Activated T-cell treated with anti-CD3 and anti-CD28 coated beads for 24 hours (primary cell): ENCODE measurements at regions not wholly inside any gene's neighbourhood (a gene's known extent, or its start where the extent isn't known, plus 50 kb on each side); places are given as distances from the start of the nearest gene placed in this dataset.
"Not testable (repeated sequence)": the region's sequence is repeated elsewhere in the genome, so short reads cannot be mapped to it uniquely, and the experiment has no call there.

Experiments used
- DNase-seq: peaks from one replicate; pipeline ENCODE4 v3.0.0-alpha.2; 2020; ENCODE audit warnings: low read depth

DNA sequence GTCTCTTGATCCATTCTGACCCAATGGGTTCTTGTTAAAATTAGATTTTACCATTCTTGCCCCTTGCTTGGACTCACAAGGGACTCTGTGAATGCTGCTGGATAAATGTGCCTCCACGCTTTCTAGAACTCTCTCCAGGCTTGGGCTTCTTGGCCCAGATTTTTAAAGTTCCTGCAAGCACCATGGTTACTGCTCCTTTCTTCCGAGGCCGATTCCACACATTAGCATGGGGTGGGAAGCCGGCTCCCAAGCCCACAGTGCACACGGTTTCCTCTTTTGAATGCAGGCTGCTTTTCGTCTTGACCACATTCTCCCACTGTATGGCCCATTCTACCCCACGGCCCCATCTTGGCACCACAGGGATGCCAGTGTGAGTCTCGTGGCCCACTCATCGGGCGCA lies 174.3 kb upstream of the PITRM1 start:
- DNase-seq = no peak

GRCh38 chr10:3342771-3343170 lies 170.2 kb upstream of the PITRM1 start:
- no peak for DNase-seq

GRCh38 chr10:3340127-3340730 lies 167.6 kb upstream of the PITRM1 start:
- no peak for DNase-seq

DNA sequence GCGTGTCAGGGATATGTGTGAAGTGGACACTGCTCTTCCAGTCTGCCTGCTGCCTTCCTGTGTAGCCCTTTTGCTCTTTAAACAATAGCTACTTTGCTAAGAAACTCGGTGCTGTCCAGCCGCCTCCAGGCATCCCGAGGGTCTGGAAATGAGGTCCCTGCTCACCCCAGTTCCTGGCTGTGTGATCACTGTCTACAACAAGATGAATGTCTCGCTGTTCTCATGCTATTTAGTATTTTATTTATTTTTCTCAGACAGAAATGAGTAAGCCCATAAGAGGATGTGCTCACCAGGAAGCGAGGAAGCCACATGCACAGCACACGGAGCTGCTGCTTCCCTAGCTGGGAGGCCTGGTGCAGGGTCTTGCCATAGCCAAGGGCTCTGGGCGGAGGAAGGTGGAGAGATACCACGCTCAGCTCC lies 167.0 kb upstream of the PITRM1 start:
- no peak for DNase-seq

GRCh38 chr10:3339121-3339520 lies 166.5 kb upstream of the PITRM1 start:
- DNase-seq = no peak

GRCh38 chr10:3337741-3338140 lies 165.2 kb upstream of the PITRM1 start:
- DNase-seq = no peak

DNA sequence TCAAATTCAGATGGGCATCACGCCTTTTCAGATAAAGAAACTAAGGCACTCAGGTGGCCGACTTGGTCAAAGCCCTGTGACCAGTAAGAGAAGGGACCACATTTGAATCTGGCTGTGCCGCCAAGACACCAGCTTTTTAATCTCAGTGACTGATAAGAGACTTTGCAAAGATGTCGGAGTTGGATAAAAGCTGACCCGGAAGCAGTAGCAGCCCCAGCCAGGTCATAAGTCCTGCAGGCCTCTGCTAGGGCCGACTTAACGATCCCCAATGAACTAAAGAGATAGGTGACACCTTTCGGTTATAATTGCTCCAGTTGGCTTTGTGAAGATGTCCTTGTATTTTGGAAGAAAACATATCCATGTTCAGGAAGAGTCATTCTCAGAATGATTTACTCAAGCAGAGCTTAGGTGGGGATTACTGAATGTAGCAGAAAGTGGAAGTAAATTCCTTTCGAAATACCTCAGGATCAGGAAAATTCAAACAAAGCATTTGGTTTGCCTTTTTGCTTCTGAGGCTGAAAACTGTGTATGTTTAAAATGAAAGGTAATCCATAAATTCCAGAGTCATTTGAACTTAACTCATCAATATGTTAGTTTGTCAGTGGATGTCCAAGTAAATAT lies 164.2 kb upstream of the PITRM1 start:
- no peak for DNase-seq

- DNase-seq = no peak
Measured at GRCh38 chr10:3333426-3333825, 160.8 kb upstream of the PITRM1 start.

GRCh38 chr10:3331690-3332230 lies 159.2 kb upstream of the PITRM1 start:
- DNase-seq = no peak

- no peak for DNase-seq
Measured at GRCh38 chr10:3331187-3331586, 158.6 kb upstream of the PITRM1 start.

GRCh38 chr10:3330663-3331062 lies 158.1 kb upstream of the PITRM1 start:
- DNase-seq = no peak

DNA sequence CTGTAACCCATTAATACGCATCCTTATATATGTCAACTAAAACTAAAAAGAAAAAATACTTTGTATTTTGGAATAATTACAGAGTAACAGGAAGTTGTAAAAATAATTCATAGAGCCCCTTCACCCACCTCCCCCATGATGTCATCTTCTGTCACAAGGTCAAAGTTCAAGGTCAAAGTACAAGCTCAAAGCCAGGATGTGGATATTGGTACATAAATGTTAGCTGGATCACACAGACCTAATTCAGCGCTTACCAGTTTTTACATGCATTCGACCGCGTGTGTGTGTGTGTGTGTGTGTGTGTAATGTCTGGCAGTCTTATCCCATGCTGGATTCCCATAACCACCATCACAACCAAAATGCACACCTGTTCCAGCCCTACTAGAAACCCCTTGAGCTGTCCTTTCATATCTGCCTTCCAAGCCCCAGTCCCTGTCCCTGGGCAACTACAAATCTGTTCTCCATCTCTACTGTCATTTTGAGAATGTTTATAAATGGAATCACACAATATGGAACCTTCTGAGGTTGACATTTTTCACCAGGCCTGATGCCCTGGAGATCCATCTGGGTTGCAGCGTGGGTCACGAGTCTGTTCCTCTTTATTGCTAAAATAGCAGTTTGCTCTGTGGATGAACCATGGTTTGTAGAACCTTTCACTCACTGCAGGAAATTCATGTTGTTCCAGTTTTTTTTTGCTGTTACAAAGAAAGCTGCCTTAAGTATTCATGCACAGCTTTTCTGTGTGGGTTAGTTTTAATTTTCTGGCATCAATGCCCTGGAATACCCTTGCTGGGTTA lies 153.6 kb upstream of the PITRM1 start:
- no peak for DNase-seq

DNA sequence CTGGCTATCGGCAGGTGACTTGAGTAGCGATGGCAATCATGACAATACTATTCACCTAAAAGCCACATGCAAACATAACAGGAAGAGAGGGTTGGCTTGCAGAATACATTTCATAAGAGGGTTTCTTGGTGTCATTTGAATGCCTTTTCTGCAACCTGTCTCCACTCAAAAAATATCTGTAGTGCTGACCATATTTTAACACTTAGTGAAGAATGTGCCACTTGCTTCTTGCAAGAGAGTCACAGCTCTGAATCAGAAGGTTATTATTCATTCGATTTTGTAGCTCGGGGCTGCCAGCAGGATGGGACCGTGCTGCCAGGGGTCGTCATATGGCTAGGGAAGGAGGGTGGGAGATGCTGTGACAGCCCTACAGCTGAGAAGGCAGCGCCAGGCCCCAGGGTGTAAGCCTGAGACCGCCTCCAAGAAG lies 152.0 kb upstream of the PITRM1 start:
- no peak for DNase-seq

DNA sequence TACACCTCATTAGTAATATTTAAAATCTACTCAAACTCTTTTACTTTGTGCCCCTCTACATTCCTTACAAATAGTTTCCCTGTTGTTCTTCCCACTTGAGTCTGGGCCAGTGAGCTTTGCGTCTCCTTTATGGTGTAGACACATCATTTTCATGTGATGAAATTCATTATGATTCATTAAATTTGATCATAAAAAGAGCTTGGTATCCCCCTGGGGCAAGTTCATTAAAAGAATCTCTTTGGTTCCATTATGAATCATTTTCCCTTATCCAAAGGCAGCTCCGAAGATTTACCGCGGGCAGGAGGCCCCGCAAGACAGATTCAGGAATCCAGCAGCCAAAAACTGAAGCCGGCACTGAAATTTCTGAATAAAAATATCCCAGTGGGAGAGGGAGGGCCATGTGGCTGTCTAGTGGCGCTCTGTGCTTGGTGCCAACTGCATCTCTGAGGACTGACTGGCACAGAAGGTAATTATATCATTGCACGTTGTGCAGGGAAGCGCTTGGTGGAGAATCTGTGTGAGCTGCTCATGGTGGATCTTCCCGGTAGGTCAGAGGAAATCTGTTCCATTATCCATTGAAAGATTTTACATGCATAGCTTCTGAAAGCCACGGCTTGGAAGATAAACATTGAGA lies 151.4 kb upstream of the PITRM1 start:
- DNase-seq = no peak

DNA sequence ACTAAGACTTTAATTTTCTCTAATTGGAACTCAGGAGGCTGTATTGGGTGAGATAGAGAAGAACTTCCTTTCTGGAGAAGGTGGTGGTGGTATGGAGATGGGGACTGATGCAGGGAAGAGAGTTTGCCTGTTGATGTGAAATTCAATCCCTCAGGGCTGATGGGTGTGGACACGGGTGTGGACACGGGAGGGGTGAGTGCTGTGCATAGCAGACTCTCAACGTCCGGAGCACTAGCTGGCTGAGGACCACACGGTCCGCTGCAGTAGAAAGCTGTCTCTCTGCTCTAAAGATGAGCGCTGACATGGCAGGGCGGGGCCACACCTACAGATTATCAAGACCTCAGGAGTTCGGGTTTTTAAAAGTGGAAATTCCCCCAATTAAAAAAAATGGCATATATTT lies 148.5 kb upstream of the PITRM1 start:
- DNase-seq = no peak

DNA sequence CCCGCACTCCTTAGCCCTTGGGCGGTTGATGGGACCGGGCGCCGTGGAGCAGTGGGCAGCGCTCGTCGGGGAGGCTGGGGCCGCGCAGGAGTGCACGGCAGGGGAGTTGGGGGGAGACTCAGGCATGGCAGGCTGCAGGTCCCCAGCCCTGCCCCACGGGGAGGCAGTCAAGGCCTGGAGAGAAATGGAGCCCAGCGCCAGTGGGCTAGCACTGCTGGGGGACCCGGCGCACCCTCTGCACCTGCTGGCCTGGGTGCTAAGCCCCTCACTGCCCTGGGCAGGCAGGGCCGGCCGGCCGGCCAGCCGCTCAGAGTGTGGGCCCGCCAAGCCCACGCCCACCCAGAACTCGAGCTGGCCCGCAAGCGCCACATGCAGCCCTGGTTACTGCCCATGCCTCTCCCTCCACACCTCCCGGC lies 147.2 kb upstream of the PITRM1 start:
- DNase-seq = no peak

GRCh38 chr10:3318480-3318807 lies 145.9 kb upstream of the PITRM1 start:
- not testable (repeated sequence) for DNase-seq

GRCh38 chr10:3317553-3318479 lies 145.2 kb upstream of the PITRM1 start:
- DNase-seq = not testable (repeated sequence)

DNA sequence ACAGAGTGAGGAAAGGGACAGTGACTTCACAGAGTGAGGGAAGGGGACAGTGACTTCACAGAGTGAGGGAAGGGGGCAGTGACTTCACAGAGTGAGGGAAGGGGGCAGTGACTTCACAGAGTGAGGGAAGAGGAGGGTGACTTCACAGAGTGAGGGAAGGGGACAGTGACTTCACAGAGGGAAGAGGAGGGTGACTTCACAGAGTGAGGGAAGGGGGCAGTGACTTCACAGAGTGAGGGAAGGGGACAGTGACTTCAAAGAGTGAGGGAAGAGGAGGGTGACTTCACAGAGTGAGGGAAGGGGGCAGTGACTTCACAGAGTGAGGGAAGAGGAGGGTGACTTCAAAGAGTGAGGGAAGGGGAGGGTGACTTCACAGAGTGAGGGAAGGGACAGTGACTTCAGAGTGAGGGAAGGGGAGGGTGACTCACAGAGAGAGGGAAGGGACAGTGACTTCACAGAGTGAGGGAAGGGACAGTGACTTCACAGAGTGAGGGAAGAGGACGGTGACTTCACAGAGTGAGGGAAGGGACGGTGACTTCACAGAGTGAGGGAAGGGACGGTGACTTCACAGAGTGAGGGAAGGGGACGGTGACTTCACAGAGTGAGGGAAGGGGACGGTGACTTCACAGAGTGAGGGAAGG lies 142.0 kb upstream of the PITRM1 start:
- DNase-seq = not testable (repeated sequence)

- DNase-seq = not testable (repeated sequence)
Measured at GRCh38 chr10:3313784-3314444, 141.3 kb upstream of the PITRM1 start.
